Spleen (tissue), 11 donors: ENCODE measurements at regions not wholly inside any gene's neighbourhood (a gene's known extent, or its start where the extent isn't known, plus 50 kb on each side); places are given as distances from the start of the nearest gene placed in this dataset.

Source experiments
- DNase-seq: peaks from one replicate; pipeline ENCODE4 v3.0.0-alpha.2; 2020
- H3K27ac ChIP-seq, 8 donors: fragments of 200-600 bp; sonication (generic) in 7 of 8; 1 replicate in 4 of 8; 2 replicates in 4 of 8; pipeline versions ENCODE4 v1.5.0 to v1.8.0; 2016 to 2021; ENCODE audit warnings: inconsistent platforms in 4 of 8, mild to moderate bottlenecking in 4 of 8, moderate library complexity in 1 of 8
- H3K27me3 ChIP-seq, 7 donors: fragments of 200-600 bp; sonication (generic) in 6 of 7; replicated peaks in 1 of 7; 1 replicate in 4 of 7; 2 replicates in 3 of 7; pipeline versions ENCODE4 v1.5.0 to v1.8.0; 2016 to 2021; ENCODE audit warnings: inconsistent platforms in 3 of 7, mild to moderate bottlenecking in 1 of 7
- H3K36me3 ChIP-seq, 6 donors: fragments of 200-600 bp; sonication (generic) in 5 of 6; 1 replicate in 4 of 6; 2 replicates in 2 of 6; pipeline versions ENCODE4 v1.5.0 to v1.8.0; 2016 to 2021; ENCODE audit warnings: inconsistent platforms in 2 of 6
- H3K4me1 ChIP-seq, 6 donors: fragments of 200-600 bp; sonication (generic) in 5 of 6; 1 replicate in 3 of 6; 2 replicates in 3 of 6; pipeline versions ENCODE4 v1.5.0 to v1.8.0; 2016 to 2021; ENCODE audit warnings: inconsistent platforms in 3 of 6
- H3K4me3 ChIP-seq, 8 donors: fragments of 200-600 bp; sonication (generic) in 7 of 8; 1 replicate in 4 of 8; 2 replicates in 4 of 8; pipeline versions ENCODE4 v1.5.0 to v1.8.0; 2016 to 2021; ENCODE audit warnings: inconsistent platforms in 4 of 8, mild to moderate bottlenecking in 4 of 8, moderate library complexity in 2 of 8
- H3K9me3 ChIP-seq, 8 donors: fragments of 200-600 bp; sonication (generic) in 7 of 8; 1 replicate in 4 of 8; 2 replicates in 4 of 8; pipeline versions ENCODE4 v1.5.0 to v1.8.0; 2016 to 2021; ENCODE audit warnings: inconsistent platforms in 4 of 8
- POLR2A ChIP-seq, 3 donors: fragments of 450-650 bp; IDR thresholded peaks; one replicate each; pipeline ENCODE4 v1.5.1; 2017; ENCODE audit warnings: antibody characterized with exemption in 3 of 3, mild to moderate bottlenecking in 1 of 3
- POLR2AphosphoS5 ChIP-seq, 3 donors: sonication (generic); formaldehyde crosslinking; IDR thresholded peaks; one replicate each; pipeline ENCODE4 v1.5.1; 2017; ENCODE audit warnings: antibody characterized with exemption in 3 of 3
- WGBS, 5 donors: extraction: QIAGEN DNeasy Blood & Tissue Kit in 3 of 5; methylation state at CpG; one replicate each; pipeline versions ENCODE4 v1.1.5 to v1.1.7; 2013 to 2018; 5-methylcytosine and 5-hydroxymethylcytosine counted together
- intact Hi-C: fragments of 100-400 bp; cut with DNase I; formaldehyde crosslinking; loops from one replicate; pipeline ENCODE4 v1.15.0; 2023; ENCODE audit warnings: low total_unique reads
- TF ChIP-seq, protein P1 (sequence below), 11 experiments: fragments of 200-600 bp in 7 of 11; fragments of 450-650 bp in 4 of 11; sonication (generic) in 4 of 11; IDR thresholded peaks in 8 of 11; conservative IDR thresholded peaks in 3 of 11; 1 replicate in 7 of 11; 2 replicates in 4 of 11; pipeline versions ENCODE4 v1.4.0 to v1.8.0; 2016 to 2021; ENCODE audit warnings: antibody characterized with exemption in 11 of 11, inconsistent platforms in 4 of 11, mild to moderate bottlenecking in 1 of 11
- donor health status: healthy with polysubstance abuse.
- donor health status: DM: no; HTN: no; CAD: no; lungs with moderate emphysema.
- donor health status: DM: no; HTN: no; CAD: no.
- donor health status: Bipolar disorder and iron deficiency.
- donor health status: healthy.
- donor health status: DM: no; HTN: no; CAD: no.
- donor health status: DM: yes; HTN: yes; CAD: no.

- TF ChIP-seq POLR2AphosphoS5 (IDR thresholded peaks at IDR 0.05), result no peak
- TF ChIP-seq, protein P1, sequence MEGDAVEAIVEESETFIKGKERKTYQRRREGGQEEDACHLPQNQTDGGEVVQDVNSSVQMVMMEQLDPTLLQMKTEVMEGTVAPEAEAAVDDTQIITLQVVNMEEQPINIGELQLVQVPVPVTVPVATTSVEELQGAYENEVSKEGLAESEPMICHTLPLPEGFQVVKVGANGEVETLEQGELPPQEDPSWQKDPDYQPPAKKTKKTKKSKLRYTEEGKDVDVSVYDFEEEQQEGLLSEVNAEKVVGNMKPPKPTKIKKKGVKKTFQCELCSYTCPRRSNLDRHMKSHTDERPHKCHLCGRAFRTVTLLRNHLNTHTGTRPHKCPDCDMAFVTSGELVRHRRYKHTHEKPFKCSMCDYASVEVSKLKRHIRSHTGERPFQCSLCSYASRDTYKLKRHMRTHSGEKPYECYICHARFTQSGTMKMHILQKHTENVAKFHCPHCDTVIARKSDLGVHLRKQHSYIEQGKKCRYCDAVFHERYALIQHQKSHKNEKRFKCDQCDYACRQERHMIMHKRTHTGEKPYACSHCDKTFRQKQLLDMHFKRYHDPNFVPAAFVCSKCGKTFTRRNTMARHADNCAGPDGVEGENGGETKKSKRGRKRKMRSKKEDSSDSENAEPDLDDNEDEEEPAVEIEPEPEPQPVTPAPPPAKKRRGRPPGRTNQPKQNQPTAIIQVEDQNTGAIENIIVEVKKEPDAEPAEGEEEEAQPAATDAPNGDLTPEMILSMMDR (IDR thresholded peaks at IDR 0.05 in 8 of 11, conservative IDR thresholded peaks at IDR 0.05 in 3 of 11), result no peak
- TF ChIP-seq POLR2A (IDR thresholded peaks at IDR 0.05), result no peak
- 48 to 56% (median 51%) methylated on average over 13 of the region's 13 CpGs for WGBS, 5 donors
- Histone ChIP-seq H3K4me1 (no peaks in the 10 kb centered on the region), H3K9me3 (peaks cover 0 to 17% (median 4%) of the 10 kb centered on the region in 8 donors), H3K27ac (no peak overlapping the region), H3K36me3 (no peaks in the 10 kb centered on the region), H3K4me3 (no peak overlapping the region), H3K27me3 (no peaks in the 10 kb centered on the region)
- intact Hi-C loops, result no loop called here
- no peak for DNase-seq
Measured at GRCh38 chr2:116754381-116755101, 1060.0 kb upstream of the DDX18 start.

- H3K4me1 ChIP-seq, result no peaks in the 10 kb centered on the region
- intact Hi-C loops, result no loop called here
- no peak overlapping the region for H3K4me3 ChIP-seq
- no peaks in the 10 kb centered on the region for H3K27me3 ChIP-seq
- no peaks in the 10 kb centered on the region for H3K36me3 ChIP-seq
- TF ChIP-seq POLR2A (IDR thresholded peaks at IDR 0.05), result no peak
- TF ChIP-seq, protein P1 (IDR thresholded peaks at IDR 0.05 in 8 of 11, conservative IDR thresholded peaks at IDR 0.05 in 3 of 11), result no peak
- TF ChIP-seq POLR2AphosphoS5 (IDR thresholded peaks at IDR 0.05), result no peak
- DNase-seq, result no peak
- H3K9me3 ChIP-seq, result peaks cover 0 to 9% (median 0%) of the 10 kb centered on the region in 8 donors
- H3K27ac ChIP-seq, result no peak overlapping the region
- WGBS, 5 donors, result 35 to 61% (median 49%) methylated on average over 1 of the region's 1 CpG
Measured at GRCh38 chr2:116761864-116762263, 1052.6 kb upstream of the DDX18 start.

DNA sequence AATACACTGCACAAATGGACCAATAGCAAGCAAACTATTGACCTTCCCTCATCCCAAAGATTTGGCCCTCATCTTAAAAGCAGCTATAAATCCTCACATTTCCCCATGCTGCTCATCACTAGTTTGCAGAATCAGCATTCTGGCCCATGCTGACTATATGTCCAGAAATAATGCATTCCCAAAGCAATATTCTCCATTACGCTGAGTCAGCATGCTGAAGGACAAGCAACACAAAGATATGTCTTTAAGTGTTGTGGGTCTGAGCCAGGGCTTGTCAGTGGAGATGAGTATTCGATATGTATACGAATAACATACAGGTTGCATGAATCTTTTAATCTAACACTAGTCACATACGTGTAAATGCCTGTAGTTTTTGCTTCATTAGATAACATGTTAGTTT is 1045.0 kb upstream of the DDX18 start:
- no peak for DNase-seq
- Histone ChIP-seq H3K9me3 (peaks cover 0 to 9% (median 0%) of the 10 kb centered on the region in 8 donors), H3K27me3 (no peaks in the 10 kb centered on the region), H3K36me3 (no peaks in the 10 kb centered on the region), H3K27ac (no peak overlapping the region), H3K4me3 (no peak overlapping the region), H3K4me1 (no peaks in the 10 kb centered on the region)
- 74 to 96% (median 83%) methylated on average over 4 of the region's 4 CpGs for WGBS, 5 donors
- intact Hi-C loops, result no loop called here
- no peak for TF ChIP-seq POLR2AphosphoS5 (IDR thresholded peaks at IDR 0.05)

- Histone ChIP-seq H3K27ac (no peak overlapping the region), H3K27me3 (no peaks in the 10 kb centered on the region), H3K4me1 (no peaks in the 10 kb centered on the region)
Measured at GRCh38 chr2:116776556-116776955, 1037.9 kb upstream of the DDX18 start.

More at GRCh38 chr2:116776556-116776955, 1037.9 kb upstream of the DDX18 start:
- Histone ChIP-seq H3K36me3 (no peaks in the 10 kb centered on the region), H3K4me3 (no peak overlapping the region), H3K9me3 (peaks cover 0 to 27% (median 9%) of the 10 kb centered on the region in 8 donors)
- no peak for DNase-seq
- TF ChIP-seq POLR2A (IDR thresholded peaks at IDR 0.05) (no peak), POLR2AphosphoS5 (IDR thresholded peaks at IDR 0.05) (no peak)
- TF ChIP-seq, protein P1 (IDR thresholded peaks at IDR 0.05 in 8 of 11, conservative IDR thresholded peaks at IDR 0.05 in 3 of 11), result no peak
- 76 to 86% (median 80%) methylated on average over 6 of the region's 6 CpGs for WGBS, 5 donors
- intact Hi-C loops, result no loop called here
